ENCODE measurements at regions not wholly inside any gene's neighbourhood (a gene's known extent, or its start where the extent isn't known, plus 50 kb on each side); places are given as distances from the start of the nearest gene placed in this dataset.

DNA sequence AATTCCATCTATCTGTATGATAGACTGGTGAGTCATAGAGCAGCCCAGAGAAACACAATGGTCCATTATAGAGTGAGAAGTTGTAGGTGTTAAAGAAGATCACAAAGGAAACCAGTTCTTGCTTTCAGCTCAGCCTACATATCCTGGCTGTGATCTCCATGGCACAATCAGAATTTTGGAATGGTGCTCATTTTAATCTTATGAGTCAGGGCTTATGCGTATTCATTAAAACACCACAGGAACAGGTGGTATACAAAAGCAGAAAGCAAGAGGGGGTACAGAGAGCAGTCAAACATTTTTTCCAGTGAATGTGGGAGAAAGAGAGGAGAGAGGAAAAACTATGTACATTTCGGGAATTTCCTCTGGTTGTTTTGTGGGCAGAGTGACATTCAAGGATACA is 126.9 kb downstream of the MFAP3L start:
- TF ChIP-seq EZH2 (optimal IDR thresholded peaks at IDR 0.05; ENCODE audit: low read depth, low read length), result no peak
- TF ChIP-seq, protein P1, sequence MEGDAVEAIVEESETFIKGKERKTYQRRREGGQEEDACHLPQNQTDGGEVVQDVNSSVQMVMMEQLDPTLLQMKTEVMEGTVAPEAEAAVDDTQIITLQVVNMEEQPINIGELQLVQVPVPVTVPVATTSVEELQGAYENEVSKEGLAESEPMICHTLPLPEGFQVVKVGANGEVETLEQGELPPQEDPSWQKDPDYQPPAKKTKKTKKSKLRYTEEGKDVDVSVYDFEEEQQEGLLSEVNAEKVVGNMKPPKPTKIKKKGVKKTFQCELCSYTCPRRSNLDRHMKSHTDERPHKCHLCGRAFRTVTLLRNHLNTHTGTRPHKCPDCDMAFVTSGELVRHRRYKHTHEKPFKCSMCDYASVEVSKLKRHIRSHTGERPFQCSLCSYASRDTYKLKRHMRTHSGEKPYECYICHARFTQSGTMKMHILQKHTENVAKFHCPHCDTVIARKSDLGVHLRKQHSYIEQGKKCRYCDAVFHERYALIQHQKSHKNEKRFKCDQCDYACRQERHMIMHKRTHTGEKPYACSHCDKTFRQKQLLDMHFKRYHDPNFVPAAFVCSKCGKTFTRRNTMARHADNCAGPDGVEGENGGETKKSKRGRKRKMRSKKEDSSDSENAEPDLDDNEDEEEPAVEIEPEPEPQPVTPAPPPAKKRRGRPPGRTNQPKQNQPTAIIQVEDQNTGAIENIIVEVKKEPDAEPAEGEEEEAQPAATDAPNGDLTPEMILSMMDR (IDR thresholded peaks at IDR 0.05; ENCODE audit: low read length), result no peak

Measured in MM.1S (cell line).